ENCODE measurements at regions not wholly inside any gene's neighbourhood (a gene's known extent, or its start where the extent isn't known, plus 50 kb on each side); places are given as distances from the start of the nearest gene placed in this dataset.

GRCh38 chrX:98523026-98523425 is 1639.3 kb downstream of the RPA4 start:
- no peak overlapping the region for H2AFZ ChIP-seq (ENCODE audit: low read depth, low read length)
- no peaks in the 10 kb centered on the region for H3K27me3 ChIP-seq (ENCODE audit: control insufficient read depth in 2 of 2, insufficient read depth in 2 of 2, low read length in 2 of 2)
- H3K36me3 ChIP-seq (ENCODE audit: control insufficient read depth in 2 of 2, extremely low read depth in 1 of 2, insufficient read depth in 2 of 2, low read length in 2 of 2): no peaks in the 10 kb centered on the region
- no peak overlapping the region for H3K27ac ChIP-seq (ENCODE audit: insufficient read depth, low read depth, low read length)
- ChIA-PET CTCF (no interaction called here), POLR2A (no interaction called here)
- H3K9me1 ChIP-seq (replicated peaks; ENCODE audit: control insufficient read depth, extremely low read depth, insufficient read depth, low read length): no peaks in the 10 kb centered on the region
- H4K20me1 ChIP-seq (replicated peaks; ENCODE audit: control insufficient read depth, extremely low read depth, insufficient read depth, low read length): no peaks in the 10 kb centered on the region
- TF ChIP-seq CTCF (IDR thresholded peaks at IDR 0.05; ENCODE audit: extremely low read depth in 1 of 2, insufficient read depth in 1 of 2, low read depth in 1 of 2, low read length in 2 of 2) (no peak), EZH2 (IDR thresholded peaks at IDR 0.05; ENCODE audit: borderline replicate concordance, low read depth, low read length, severe bottlenecking) (no peak), GATA2 (IDR thresholded peaks at IDR 0.05; ENCODE audit: insufficient read depth, insufficient read length, low read depth, low read length) (no peak), POLR2A (IDR thresholded peaks at IDR 0.05; ENCODE audit: low read depth, low read length) (no peak), MAX (IDR thresholded peaks at IDR 0.05; ENCODE audit: insufficient read depth, insufficient read length) (no peak), POLR2AphosphoS5 (IDR thresholded peaks at IDR 0.05; ENCODE audit: insufficient read depth, low read depth, low read length) (no peak), JUN (IDR thresholded peaks at IDR 0.05; ENCODE audit: borderline replicate concordance, insufficient read depth, insufficient read length, low read depth) (no peak), MYC (IDR thresholded peaks at IDR 0.05; ENCODE audit: low read depth, low read length) (no peak), FOS (IDR thresholded peaks at IDR 0.05; ENCODE audit: borderline replicate concordance, insufficient read depth, low read length) (no peak)
- DNase-seq (ENCODE audit: low read depth, low spot score): no peak
- H3K79me2 ChIP-seq (ENCODE audit: control insufficient read depth, insufficient read depth, low read length): no peaks in the 10 kb centered on the region
- BruUV-seq (replicated peaks): no TSS peak
- no peaks in the 10 kb centered on the region for H3K9me3 ChIP-seq (replicated peaks; ENCODE audit: control insufficient read depth, insufficient read depth, low read length)
- no peak for FAIRE-seq
- no peak overlapping the region for H3K4me2 ChIP-seq (ENCODE audit: insufficient read depth, low read length)
- dilution Hi-C loops (cut with MboI; ENCODE audit: extremely low pct_ligation_motif_present, low sequenced_read_pairs): no loop called here
- H3K4me1 ChIP-seq (ENCODE audit: control insufficient read depth, extremely low read depth, insufficient read depth, low read length): no peaks in the 10 kb centered on the region
- intact Hi-C loops (cut with micrococcal nuclease): no loop called here
- no peak overlapping the region for H3K4me3 ChIP-seq (replicated peaks in 1 of 3; ENCODE audit: insufficient read depth in 1 of 3, low read depth in 1 of 3, low read length in 3 of 3)
- no peak overlapping the region for H3K9ac ChIP-seq (replicated peaks; ENCODE audit: extremely low read depth, insufficient read depth, low read length)
